ENCODE measurements at regions not wholly inside any gene's neighbourhood (a gene's known extent, or its start where the extent isn't known, plus 50 kb on each side); places are given as distances from the start of the nearest gene placed in this dataset.

DNA sequence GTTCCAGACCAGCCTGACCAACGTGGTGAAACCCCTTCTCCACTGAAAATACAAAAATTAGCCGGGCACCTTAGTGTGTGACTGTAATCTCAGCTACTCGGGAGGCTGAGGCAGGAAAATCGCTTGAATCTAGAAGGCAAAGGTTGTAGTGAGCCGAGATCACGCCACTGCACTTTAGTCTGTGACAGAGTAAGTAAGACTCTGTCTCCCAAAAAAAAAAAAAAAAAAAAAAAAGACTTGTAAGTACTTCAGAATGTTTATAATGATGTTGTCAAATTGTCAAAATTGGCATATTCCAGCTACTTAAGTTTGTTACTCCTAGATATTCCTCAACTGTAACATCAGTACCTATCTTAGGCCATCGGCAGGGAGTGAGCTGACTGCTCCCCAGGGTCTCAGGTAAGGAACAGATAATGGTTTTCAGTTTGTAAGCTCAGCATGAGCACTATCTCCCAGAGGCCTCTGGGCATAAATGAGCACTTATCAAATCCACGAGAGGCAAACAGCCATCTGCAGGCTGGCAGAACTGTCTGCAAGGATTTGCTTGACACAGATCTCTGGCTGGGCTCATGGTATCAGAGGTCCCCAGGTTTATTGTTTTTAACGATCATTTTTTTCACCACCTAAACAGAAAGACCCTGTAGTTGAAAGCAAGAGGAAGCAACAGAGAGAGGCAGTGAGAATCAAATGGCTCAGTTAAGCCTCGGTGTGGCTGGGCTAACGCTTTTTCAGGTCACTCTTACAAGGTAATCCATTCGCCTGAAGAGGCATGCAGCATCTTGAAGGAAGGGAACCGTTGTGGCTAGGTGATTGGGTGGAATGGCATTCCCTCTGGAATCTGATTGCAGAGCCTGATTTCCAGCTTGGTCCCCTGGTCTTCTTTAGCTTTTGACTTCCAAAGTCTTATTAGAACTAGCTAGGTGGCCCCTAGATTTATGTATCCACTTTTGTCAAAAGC is 115.9 kb downstream of the LY86 start:
- no peak for DNase-seq (ENCODE audit: low read depth, low spot score)

DNA sequence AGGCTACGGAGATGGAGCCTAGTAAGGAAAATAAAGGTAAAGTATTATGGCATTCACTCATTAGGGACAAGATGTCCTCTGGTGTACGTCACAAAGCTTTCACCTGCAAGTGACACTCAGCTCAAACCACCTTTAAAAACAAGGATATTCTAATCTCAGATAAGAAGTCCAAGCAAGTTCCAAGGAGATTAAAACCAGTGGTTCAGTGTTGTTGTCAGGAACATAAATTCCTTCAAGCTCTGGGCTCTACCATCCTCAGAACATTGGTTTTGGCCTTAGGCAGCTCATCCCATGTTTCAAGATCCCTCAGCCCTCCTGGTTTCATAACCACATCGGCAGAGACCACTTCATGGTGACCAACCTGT is 116.5 kb downstream of the LY86 start:
- DNase-seq (ENCODE audit: low read depth, low spot score) = no peak

DNA sequence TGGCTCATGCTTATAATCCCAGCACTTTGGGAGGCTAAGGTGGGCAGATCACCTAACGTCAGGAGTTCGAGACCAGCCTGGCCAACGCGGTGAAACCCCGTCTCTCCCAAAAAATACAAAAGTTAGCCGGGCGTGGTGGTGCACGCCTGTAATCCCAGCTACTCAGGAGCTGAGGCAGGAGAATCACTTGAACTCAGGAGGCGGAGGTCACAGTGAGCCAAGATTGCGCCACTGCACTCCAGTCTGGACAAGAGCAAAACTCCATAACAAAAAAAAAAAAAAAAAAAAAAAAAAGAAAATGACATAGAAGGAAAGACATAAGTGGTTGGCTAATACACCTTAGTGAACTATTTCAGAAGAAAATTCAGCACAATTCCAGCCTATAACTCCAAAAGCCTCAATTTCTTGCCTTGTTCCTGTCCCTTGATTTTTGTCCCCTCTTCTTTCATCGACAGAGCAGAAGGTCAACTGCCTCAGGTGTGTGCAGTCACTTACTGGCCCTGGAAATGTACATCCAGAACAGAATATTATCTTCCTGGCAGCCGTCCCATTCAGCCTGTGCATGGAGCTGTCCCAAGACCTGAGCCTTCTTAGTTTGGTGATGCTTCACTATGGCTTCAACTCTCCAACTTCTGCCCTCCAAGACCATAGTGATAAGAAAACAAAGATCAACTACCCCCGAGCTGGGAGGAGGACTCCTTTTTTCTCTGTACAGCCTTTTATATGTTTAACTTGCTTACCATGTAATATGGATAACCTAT is 117.6 kb downstream of the LY86 start:
- no peak for DNase-seq (ENCODE audit: low read depth, low spot score)

DNA sequence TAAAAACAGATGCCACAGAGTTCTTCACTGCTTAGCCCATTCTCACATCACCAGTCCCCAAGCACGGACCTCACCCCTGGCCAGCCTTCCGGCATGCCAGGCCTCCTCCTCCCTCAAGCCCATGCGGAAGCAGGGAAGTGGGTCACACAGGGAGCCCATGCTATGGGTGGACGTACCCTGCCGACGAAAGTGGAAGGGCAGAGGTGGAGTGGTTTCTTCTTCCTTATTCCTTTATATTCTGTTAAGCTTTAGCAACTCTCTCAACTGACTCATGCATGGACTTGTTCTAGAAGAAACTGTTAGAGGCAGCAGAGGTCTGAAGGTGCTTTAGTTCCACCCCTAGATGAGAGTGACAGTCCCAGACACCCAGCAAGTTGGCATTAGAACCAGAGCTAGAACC is 118.6 kb downstream of the LY86 start:
- no peak for DNase-seq (ENCODE audit: low read depth, low spot score)

DNA sequence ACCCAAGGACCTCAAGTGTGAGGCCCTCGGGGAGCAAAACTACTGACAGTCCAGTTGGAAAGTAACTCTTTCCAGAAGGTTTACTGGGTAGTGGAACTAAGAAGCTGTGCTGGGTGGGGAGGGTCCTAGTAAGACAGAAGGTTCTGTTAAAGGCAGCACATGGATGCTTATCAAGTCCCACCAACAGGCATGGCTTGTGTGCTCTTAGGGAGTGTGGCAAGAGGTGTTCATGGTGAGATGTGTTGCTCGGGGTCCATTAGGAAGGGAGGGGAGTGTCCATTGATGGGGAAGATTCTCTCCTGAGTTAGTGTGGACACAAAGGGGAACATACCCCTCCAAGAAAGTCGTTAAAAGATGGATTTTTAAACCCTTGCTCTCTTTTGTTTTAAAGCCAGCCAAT is 120.6 kb downstream of the LY86 start:
- no peak for DNase-seq (ENCODE audit: low read depth, low spot score)

DNA sequence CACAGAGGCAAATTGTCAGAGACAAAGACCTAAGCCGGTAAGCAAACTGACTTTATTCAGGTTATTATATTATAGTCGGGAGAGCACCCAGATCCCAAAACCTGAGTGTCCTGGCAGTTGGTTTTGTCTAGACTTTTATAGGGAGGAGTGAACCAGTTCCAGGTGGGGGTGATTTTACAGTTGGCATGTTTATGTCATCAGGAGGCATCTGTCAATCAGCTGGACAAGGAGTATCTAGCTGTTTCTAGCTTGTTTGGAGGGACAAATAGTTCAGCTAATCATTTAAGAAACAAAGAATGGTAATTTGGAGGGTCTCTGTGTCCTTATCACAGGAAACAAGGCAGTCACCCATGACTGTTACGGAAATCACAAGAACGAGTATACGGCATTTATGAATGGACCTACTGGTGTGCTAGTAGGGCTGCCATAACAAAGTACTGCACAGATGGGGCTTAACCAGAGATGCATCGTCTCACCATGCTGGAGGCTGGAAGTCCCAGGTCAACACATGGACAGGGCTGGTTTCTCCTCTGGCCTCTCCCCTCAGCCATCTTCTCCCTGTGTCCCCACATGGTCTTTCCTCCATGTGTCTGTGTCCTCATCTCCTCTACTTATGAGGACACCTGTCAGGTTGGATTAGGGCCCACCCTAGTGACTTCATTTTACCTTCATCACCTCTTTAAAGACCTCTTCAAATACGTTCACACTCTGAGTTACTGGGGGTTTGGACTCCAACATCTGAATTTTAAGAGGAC is 122.7 kb downstream of the LY86 start:
- no peak for DNase-seq (ENCODE audit: low read depth, low spot score)

DNA sequence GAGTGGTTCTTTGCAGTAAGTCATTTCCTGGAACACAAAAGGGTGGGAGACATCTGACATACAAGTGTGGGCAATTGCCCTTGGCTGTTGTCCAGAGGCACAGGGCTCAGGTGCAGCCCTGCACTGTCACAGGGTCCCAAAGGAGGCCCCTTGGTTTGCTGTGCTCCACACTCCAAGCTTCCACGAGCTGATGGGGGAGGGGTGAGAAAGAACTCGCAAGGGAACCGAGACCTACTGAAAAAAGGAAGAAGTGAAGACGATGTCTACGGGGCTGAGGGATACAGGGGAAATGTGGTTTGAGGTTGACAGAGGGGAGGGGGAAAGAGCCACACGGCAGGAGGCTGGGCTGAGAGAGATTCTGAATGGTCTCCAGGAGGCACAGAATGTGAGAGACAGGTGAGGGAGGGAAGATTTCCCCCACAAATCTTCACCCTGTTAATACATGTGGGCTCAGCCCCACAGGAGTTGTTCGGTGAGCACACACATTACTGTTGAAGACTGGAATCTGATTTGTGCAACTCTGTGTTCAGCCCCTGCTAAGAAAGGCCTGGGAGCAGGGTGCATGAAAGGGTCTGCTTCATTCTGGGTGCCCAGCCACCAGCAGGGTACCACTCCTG is 123.4 kb downstream of the LY86 start:
- no peak for DNase-seq (ENCODE audit: low read depth, low spot score)

DNA sequence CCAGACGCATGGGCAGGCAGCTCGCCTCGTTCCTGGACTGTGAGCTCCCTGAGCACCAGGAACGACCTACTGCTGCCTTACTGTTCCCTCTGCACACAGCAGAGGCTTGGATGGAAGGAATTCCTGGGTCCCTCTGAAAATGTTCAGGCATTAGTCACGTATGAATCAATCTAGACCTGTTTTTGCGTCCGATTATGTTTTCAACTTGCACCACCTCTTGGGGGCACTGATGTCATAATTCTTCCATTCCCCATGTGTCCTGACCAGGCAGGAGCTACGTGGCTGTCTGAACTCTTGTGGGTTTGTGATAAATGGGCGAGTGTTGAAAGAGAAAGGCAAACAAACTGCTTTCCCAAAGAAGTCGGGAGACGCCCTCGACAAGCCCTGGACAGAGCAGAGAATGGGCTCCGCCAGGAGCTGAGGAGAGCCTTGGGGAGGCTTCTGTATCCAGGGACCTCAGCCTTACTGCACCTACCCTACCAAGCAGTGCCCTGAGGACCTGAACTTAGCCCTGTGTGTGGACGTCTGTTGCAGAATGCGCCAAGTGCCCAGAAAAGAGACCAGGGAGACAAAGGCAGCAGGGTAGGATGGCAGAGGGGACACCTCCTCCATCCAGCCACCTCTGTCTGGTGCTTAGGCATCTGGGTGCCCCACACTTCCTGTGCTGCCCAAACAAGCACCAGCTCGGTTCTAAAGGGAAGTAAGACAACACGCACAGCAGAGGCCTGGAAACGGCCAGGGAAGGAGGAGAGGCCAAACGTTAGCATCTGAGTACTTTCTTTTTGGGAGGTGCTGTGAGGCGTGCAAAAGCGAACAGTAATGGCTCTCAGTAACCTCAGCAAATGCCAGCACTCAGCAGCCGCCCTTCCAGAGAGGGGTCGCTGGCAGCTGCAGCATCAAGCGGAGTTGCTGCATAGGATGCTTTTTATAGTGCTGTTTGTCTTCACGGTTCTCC is 124.2 kb downstream of the LY86 start:
- no peak for DNase-seq (ENCODE audit: low read depth, low spot score)

DNA sequence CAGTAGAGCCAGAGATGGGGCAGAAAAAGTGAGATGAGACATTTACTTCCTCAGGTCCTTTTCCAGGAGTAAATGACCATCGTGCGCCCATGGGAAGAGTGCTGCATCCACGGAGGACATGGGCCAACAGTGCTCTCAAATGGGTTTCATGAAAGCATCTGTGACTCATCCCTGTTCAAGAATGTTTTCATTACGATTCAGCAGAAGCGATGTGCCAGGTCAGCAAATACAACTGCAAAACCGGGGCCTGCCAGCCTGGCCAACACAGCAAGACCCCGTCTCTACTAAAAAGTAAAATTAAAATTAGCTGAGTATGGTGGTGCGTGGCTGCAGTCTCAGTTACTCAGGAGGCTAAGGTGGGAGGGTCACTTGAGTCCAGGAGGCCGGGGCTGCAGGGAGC is 125.1 kb downstream of the LY86 start:
- DNase-seq (ENCODE audit: low read depth, low spot score) = no peak

DNA sequence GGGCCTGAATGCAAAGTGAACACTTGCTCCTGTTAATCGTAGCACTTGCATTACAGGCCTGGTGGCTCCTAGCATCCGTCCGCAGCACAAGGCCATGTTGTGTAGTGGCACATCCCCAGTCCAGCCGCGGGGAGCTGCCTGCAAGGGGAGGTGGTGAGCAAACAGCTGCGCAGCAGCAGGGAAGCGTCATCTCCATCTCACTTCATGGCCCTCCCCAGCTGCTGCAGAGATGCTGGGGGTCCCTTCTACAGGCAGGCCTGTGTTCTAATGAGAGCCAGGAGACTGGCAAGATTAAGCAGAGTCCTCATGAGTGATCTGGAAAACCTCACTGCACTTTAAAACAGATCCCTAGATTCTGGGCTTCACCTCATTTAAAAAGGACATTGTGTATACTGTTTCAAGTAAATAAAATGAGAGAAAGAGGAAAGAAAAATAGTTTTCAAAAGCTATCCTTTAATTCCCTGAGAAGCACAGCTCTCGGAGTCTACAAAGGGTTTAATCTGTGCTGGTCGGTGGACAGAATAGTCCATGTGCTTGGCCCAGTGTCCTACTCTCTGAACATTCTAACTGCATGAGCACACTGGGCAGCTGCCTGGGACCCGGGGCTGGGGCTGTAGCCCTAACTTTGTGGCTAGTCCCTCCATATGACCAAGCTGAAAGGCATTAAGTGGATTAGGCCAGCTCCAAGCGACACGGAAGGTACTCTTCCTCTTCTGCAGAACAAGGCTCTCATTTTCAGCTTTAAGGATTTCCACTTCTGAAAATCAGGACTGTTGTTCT is 125.8 kb downstream of the LY86 start:
- no peak for DNase-seq (ENCODE audit: low read depth, low spot score)

DNA sequence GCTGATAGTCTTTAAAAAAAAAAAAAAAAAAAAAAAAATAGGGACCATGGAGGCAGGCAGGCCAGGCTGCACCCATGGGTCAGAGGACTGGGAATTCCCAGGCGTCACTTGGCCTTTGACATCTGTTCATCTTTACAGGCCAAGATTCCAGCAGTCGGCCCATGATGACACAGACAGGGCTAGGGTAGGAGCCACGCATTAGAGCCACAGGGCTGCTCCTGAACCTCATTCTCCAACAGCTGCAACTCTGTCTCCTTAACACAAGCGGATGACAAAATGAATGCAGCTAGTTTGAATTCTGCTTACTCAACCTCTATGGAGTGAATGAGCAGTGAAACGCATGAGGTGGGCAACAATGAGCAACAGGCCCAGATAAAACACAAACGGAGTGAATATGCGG is 126.4 kb downstream of the LY86 start:
- DNase-seq (ENCODE audit: low read depth, low spot score) = no peak

DNA sequence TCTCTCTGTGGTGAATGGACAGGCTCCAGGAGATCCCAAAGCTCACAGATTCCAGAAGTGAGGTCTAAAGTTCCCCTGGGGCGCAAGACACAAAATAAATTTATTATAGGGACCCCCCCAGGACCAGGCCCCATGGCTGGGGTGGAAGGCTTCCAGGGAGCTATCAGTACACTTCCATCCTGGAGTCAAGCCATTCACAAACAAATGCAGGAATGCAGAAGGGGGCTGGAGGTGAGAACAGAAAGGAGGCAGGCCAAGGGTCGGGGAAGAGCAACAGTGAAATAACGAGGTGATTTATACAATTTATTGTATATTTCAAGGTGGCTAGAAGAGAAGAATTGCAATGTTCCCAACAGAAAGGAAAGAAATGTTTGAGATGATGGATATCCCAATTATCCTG is 126.9 kb downstream of the LY86 start:
- no peak for DNase-seq (ENCODE audit: low read depth, low spot score)

DNA sequence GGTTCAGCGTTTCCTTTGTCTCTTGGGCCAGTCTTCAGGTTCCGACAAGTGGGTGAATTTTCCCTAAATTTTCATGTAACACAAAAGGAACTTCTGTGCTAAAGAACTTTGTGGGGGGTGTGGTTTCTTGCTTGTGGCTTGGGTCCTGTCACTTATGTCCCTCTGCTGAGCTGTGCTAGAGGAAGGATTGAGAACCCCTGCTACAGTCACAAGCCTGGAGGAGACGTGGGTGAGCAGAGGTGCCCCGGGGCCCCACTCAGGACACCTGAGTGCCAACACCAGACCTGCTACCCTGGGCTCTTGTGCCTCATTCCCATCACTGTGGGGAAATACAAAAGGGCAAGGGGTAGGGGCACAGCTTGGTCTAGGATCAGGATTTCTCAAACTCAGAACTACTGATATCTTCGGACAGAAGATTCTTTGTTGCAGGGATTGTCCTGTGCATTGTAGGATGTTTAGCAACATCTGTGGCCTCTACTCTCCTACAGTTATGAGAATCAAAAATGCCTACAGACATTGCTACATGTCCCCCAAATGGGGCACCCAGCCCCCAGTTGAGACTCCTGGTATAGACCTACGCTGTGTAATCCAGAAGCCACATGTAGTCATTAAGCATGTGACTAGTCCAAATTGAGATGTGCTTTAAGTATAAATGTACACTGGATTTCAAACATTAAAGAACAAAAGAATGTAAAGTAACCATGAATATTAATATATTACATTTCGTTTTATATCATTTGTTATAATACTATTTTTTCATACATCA is 128.7 kb downstream of the LY86 start:
- no peak for DNase-seq (ENCODE audit: low read depth, low spot score)

DNA sequence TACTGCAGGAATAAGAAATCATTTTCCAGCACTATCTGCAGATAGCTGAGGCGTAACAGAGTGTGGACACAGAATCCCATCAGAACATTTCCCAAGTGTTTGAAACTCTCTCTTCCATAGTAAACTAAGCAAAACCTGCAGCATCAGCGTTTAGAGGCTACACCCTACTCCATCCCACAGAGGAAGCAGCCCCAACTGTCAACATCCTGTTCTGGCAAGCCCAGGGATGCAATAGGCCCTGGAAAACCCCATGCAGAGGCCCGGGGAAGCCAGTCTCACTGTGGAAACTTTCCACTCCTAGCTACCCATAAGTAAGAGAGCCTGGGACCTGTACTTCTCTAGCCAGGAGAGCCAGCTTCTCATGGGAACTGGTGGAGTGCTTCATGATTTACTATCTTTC is 129.4 kb downstream of the LY86 start:
- DNase-seq (ENCODE audit: low read depth, low spot score) = no peak

DNA sequence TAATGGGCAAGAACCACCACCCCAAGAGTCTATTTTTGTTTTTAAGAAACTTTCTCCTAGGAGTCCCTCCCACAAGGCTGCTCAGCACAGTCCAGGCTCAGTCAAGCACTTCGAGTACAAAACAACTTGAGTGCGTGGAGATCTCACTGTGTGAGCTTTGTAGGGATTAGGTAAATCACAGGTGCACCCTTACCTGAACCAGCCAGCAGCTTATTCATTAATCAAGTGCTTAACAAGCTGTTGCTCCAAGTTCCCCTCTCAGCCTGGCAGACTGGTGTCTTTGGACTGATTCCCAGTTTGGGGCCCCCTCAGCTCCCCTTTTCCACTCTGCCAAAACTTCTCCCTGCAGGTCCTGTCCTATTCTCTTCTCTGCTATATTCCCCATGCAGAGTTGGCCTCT is 133.1 kb downstream of the LY86 start:
- no peak for DNase-seq (ENCODE audit: low read depth, low spot score)

DNA sequence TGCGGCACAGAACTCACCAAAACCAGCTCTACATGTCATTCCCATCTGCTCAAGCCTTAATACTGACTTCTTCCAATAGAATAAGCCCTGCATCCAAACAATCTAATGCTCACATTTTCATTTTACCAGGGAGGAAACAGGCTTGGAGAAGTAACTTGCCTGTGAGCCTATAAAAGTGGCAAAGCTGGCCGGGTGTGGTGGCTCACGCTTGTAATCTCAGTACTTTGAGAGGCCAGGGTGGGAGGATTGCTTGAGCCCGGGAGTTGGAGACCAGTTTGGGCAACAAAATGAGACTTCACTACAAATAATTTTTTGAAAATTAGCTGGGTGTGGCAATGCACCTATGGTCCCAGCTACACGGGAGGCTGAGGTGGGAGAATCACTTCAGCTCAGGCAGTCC is 133.7 kb downstream of the LY86 start:
- DNase-seq (ENCODE audit: low read depth, low spot score) = no peak

DNA sequence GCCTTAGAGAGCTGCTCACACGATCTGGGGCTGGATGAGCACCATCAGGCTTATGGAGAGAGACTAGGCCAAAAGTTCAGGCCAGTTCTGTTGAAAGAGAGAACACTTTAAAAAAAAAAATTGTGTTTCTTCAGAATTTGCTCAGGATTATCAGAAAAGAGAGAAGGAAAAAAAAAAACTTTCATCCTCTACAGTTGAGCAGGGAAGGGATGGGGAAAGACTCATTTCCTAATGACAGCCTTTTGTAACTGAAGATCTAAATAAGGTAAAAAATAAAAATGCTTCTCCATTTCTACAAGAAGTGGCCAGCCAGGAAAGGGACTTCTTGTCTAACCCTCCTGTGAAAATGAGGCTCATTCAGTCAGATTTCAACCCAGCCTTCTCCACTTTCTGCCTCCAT is 134.8 kb downstream of the LY86 start:
- DNase-seq (ENCODE audit: low read depth, low spot score) = no peak

DNA sequence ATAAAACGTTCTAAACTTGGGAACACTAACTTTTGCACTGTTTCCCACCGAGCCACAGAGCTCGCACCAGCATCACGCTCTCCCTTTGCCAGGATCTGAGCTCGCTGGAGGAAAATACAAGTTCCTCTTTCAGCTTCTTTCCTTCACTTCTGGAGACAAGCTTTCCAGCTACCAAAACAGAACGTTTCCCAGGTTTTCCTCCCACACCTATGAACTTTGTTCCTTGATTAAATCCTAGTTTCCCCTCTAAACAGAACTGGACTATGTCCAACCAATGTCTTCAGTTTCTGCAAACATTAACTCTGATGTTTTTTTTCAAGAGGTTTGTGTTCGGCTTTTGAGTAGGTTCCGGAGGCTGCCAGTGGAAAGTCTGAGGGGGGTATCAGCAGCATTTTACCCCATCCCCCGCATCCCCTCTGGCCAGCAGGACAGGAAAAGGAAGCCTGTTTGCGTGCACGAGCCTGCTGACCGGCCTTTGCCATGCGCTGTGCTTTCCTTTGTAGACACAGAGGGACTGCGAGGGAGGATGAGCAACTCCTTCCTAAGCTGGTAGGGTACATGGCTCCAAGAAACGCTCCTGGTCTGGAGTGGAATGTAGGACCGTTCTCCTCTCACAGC is 135.5 kb downstream of the LY86 start:
- DNase-seq (ENCODE audit: low read depth, low spot score) = no peak

Data from brain pericyte (primary cell).